Cardiac muscle cell (in vitro differentiated cells and primary cell): ENCODE measurements at regions not wholly inside any gene's neighbourhood (a gene's known extent, or its start where the extent isn't known, plus 50 kb on each side); places are given as distances from the start of the nearest gene placed in this dataset.
"Not testable (repeated sequence)": the region's sequence is repeated elsewhere in the genome, so short reads cannot be mapped to it uniquely, and the experiment has no call there.

ENCODE experiments used
- DNase-seq, 2 donors: peaks; one replicate each; pipeline versions ENCODE4 v3.0.0 to v3.0.0-alpha.2; 2010 to 2017; ENCODE audit warnings: low read depth in 1 of 2, low spot score in 1 of 2
- H3K27ac ChIP-seq: fragments of 200-600 bp; sonication (generic); 2 replicates; pipeline ENCODE4 v1.5.1; 2016
- H3K27me3 ChIP-seq: fragments of 200-600 bp; sonication (generic); 2 replicates; pipeline ENCODE4 v1.6.0; 2016; ENCODE audit warnings: control low read depth
- H3K36me3 ChIP-seq: fragments of 200-600 bp; sonication (generic); 2 replicates; pipeline ENCODE4 v1.5.1; 2016; ENCODE audit warnings: control low read depth
- H3K4me1 ChIP-seq: fragments of 200-600 bp; sonication (generic); 2 replicates; pipeline ENCODE4 v1.8.1; 2017; ENCODE audit warnings: low read depth, mild to moderate bottlenecking, mixed run types
- H3K4me3 ChIP-seq: fragments of 200-600 bp; sonication (generic); 2 replicates; pipeline ENCODE4 v1.5.1; 2016; ENCODE audit warnings: mild to moderate bottlenecking
- H3K9me3 ChIP-seq: fragments of 200-600 bp; sonication (generic); 2 replicates; pipeline ENCODE4 v1.5.1; 2017; ENCODE audit warnings: low read depth, mild to moderate bottlenecking, control low read depth
- CTCF ChIP-seq: IDR thresholded peaks from 2 replicates; pipeline ENCODE4 v1.5.1; 2012; ENCODE audit warnings: low read depth, mild to moderate bottlenecking, low read length

GRCh38 chr7:12930534-12930933, 243.1 kb downstream of the ARL4A start:
- DNase-seq, result peak in 1 of 2 donors; percentile 39
- H3K9me3 ChIP-seq, result no peaks in the 10 kb centered on the region
- no peaks in the 10 kb centered on the region for H3K27me3 ChIP-seq
- H3K4me1 ChIP-seq, result no peaks in the 10 kb centered on the region
- no peak overlapping the region for H3K4me3 ChIP-seq
- no peak for TF ChIP-seq CTCF
- no peaks in the 10 kb centered on the region for H3K36me3 ChIP-seq
- no peak overlapping the region for H3K27ac ChIP-seq

- H3K27ac ChIP-seq, H3K9me3 ChIP-seq, H3K4me1 ChIP-seq, H3K36me3 ChIP-seq, H3K4me3 ChIP-seq, DNase-seq, H3K27me3 ChIP-seq: not testable (repeated sequence)
Observed at GRCh38 chr7:12931465-12931864, 244.0 kb downstream of the ARL4A start.

GRCh38 chr7:12939694-12940093, 252.3 kb downstream of the ARL4A start:
- Histone ChIP-seq H3K27ac (no peak overlapping the region), H3K4me3 (no peak overlapping the region), H3K4me1 (no peaks in the 10 kb centered on the region), H3K27me3 (no peaks in the 10 kb centered on the region), H3K9me3 (no peaks in the 10 kb centered on the region), H3K36me3 (no peaks in the 10 kb centered on the region)
- no peak for TF ChIP-seq CTCF
- no peak for DNase-seq

GRCh38 chr7:12941512-12941911, 254.1 kb downstream of the ARL4A start:
- Histone ChIP-seq H3K27ac (no peak overlapping the region), H3K4me1 (no peaks in the 10 kb centered on the region), H3K4me3 (no peak overlapping the region), H3K27me3 (no peaks in the 10 kb centered on the region), H3K36me3 (no peaks in the 10 kb centered on the region), H3K9me3 (no peaks in the 10 kb centered on the region)
- DNase-seq, result no peak
- no peak for TF ChIP-seq CTCF

- Histone ChIP-seq H3K27ac (no peak overlapping the region), H3K4me1 (no peaks in the 10 kb centered on the region), H3K27me3 (no peaks in the 10 kb centered on the region), H3K4me3 (no peak overlapping the region), H3K36me3 (no peaks in the 10 kb centered on the region), H3K9me3 (no peaks in the 10 kb centered on the region)
- TF ChIP-seq CTCF, result no peak
- no peak for DNase-seq
Observed at GRCh38 chr7:12942609-12943008, 255.2 kb downstream of the ARL4A start.

- DNase-seq, result no peak
- H3K36me3 ChIP-seq, result no peaks in the 10 kb centered on the region
- no peak for TF ChIP-seq CTCF
- no peak overlapping the region for H3K27ac ChIP-seq
- no peaks in the 10 kb centered on the region for H3K9me3 ChIP-seq
- H3K27me3 ChIP-seq, result no peaks in the 10 kb centered on the region
- no peak overlapping the region for H3K4me3 ChIP-seq
- H3K4me1 ChIP-seq, result no peaks in the 10 kb centered on the region
Observed at GRCh38 chr7:12943781-12944180, 256.3 kb downstream of the ARL4A start.
